ENCODE measurements at regions not wholly inside any gene's neighbourhood (a gene's known extent, or its start where the extent isn't known, plus 50 kb on each side); places are given as distances from the start of the nearest gene placed in this dataset.
A peak's percentile ranks its signal among the peaks of the same experiment; 100 is the strongest.

DNA sequence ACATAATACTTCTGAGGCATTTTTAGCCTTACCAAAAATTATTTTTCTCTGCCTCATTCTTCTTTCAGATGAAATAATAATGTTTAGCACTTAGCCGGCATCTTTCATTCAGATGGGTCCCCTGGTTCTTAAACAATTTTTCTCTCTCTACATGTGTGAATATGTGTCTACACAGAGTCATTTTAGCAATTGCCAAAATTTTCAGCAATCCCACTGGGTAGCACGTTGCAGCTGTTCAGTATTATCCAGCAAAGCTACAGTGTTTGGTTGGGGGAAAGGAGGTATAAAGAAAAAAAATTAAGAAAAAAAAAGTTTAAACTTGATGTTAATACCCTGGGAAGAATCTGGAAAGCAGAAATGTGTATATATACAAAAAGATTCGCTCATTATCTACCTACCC is 160.5 kb upstream of the TRHDE start (continued):
- TF ChIP-seq, protein P1, sequence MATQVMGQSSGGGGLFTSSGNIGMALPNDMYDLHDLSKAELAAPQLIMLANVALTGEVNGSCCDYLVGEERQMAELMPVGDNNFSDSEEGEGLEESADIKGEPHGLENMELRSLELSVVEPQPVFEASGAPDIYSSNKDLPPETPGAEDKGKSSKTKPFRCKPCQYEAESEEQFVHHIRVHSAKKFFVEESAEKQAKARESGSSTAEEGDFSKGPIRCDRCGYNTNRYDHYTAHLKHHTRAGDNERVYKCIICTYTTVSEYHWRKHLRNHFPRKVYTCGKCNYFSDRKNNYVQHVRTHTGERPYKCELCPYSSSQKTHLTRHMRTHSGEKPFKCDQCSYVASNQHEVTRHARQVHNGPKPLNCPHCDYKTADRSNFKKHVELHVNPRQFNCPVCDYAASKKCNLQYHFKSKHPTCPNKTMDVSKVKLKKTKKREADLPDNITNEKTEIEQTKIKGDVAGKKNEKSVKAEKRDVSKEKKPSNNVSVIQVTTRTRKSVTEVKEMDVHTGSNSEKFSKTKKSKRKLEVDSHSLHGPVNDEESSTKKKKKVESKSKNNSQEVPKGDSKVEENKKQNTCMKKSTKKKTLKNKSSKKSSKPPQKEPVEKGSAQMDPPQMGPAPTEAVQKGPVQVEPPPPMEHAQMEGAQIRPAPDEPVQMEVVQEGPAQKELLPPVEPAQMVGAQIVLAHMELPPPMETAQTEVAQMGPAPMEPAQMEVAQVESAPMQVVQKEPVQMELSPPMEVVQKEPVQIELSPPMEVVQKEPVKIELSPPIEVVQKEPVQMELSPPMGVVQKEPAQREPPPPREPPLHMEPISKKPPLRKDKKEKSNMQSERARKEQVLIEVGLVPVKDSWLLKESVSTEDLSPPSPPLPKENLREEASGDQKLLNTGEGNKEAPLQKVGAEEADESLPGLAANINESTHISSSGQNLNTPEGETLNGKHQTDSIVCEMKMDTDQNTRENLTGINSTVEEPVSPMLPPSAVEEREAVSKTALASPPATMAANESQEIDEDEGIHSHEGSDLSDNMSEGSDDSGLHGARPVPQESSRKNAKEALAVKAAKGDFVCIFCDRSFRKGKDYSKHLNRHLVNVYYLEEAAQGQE (IDR thresholded peaks at IDR 0.05; ENCODE audit: unreplicated experiment): no peak
- TF ChIP-seq EZH2phosphoT487 (IDR thresholded peaks at IDR 0.05; ENCODE audit: unreplicated experiment): no peak
- TF ChIP-seq JUNB (IDR thresholded peaks at IDR 0.05; ENCODE audit: unreplicated experiment): no peak
- no peak for TF ChIP-seq NANOG (IDR thresholded peaks at IDR 0.05; ENCODE audit: borderline replicate concordance)
- TF ChIP-seq ZNF114 (CRISPR knock-in tag; IDR thresholded peaks at IDR 0.05): no peak
- no peak for TF ChIP-seq CREB1 (CRISPR knock-in tag; IDR thresholded peaks at IDR 0.05; ENCODE audit: low read depth)
- TF ChIP-seq EZH2 (IDR thresholded peaks at IDR 0.05; ENCODE audit: low read depth, unreplicated experiment): no peak
- no peak for TF ChIP-seq STAT1 (IDR thresholded peaks at IDR 0.05; ENCODE audit: unreplicated experiment)

DNA sequence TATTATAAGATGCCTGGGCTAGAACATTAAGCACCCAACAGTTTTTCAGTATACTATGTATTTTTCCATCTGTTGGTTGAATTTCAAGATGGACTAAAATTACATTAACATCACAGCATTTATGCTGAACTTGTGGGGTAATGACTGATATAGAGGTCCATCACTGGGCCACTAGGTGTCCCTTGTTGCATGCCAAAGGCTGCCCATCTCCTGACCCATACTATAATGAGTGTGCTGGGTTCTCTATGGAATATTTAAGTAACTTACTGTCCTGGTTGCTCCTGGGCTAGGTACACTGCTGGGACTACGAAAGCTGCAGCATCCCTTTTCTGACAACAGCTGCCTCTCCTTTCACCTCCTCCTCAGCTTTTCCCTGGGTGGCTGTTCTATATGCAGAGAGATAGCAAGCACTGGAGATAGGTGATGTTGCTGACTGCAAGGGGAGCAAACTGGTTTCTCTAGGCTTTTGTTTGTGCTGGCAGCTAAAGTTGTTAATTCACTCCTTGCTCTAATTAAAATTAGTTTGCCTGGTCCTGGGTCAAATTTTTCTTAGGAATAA is 138.6 kb upstream of the TRHDE start:
- peak; percentile 32 for DNase-seq (ENCODE audit: low spot score)
- H2AFZ ChIP-seq: peak overlapping the region; percentile 91; the same call in 1 of the 2 replicates
- H3K27ac Mint-ChIP-seq: no peak overlapping the region
- H3K4me3 Mint-ChIP-seq: no peak overlapping the region
- H3K4me1 Mint-ChIP-seq: peaks cover 34% of the 10 kb centered on the region
- H3F3A ChIP-seq (replicated peaks; ENCODE audit: low read depth): no peaks in the 10 kb centered on the region
- H3K27me3 ChIP-seq (ENCODE audit: insufficient read depth): no peaks in the 10 kb centered on the region
- no peaks in the 10 kb centered on the region for H3K36me3 ChIP-seq (ENCODE audit: insufficient read depth)
- no peaks in the 10 kb centered on the region for H3K36me3 Mint-ChIP-seq (ENCODE audit: low read depth)
- no peaks in the 10 kb centered on the region for H4K20me1 ChIP-seq (replicated peaks; ENCODE audit: insufficient read depth)
- H3K4me1 ChIP-seq (ENCODE audit: insufficient read depth): peaks cover 48% of the 10 kb centered on the region
- peaks cover 2% of the 10 kb centered on the region for H3K27me3 Mint-ChIP-seq (ENCODE audit: insufficient read depth, low read depth, poor library complexity)
- peak overlapping the region; percentile 57; the same call in 1 of the 2 replicates for H3K27ac ChIP-seq (ENCODE audit: low read depth)
- TF ChIP-seq NANOG (IDR thresholded peaks at IDR 0.05; ENCODE audit: borderline replicate concordance): no peak
- no peak for TF ChIP-seq CREB1 (CRISPR knock-in tag; IDR thresholded peaks at IDR 0.05; ENCODE audit: low read depth)
- no peak for TF ChIP-seq ZNF331 (CRISPR knock-in tag; IDR thresholded peaks at IDR 0.05; ENCODE audit: low read depth)
- TF ChIP-seq, protein P2, sequence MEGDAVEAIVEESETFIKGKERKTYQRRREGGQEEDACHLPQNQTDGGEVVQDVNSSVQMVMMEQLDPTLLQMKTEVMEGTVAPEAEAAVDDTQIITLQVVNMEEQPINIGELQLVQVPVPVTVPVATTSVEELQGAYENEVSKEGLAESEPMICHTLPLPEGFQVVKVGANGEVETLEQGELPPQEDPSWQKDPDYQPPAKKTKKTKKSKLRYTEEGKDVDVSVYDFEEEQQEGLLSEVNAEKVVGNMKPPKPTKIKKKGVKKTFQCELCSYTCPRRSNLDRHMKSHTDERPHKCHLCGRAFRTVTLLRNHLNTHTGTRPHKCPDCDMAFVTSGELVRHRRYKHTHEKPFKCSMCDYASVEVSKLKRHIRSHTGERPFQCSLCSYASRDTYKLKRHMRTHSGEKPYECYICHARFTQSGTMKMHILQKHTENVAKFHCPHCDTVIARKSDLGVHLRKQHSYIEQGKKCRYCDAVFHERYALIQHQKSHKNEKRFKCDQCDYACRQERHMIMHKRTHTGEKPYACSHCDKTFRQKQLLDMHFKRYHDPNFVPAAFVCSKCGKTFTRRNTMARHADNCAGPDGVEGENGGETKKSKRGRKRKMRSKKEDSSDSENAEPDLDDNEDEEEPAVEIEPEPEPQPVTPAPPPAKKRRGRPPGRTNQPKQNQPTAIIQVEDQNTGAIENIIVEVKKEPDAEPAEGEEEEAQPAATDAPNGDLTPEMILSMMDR (conservative IDR thresholded peaks at IDR 0.05; ENCODE audit: low read depth in 2 of 2): peak; percentile 45 to 68
- no peak for TF ChIP-seq POLR2AphosphoS5 (IDR thresholded peaks at IDR 0.05; ENCODE audit: low read depth)
- no peaks in the 10 kb centered on the region for H3K79me2 ChIP-seq (replicated peaks; ENCODE audit: insufficient read depth)
- peaks cover 4% of the 10 kb centered on the region for H3K9me2 ChIP-seq (ENCODE audit: insufficient read depth)
- H3K4me3 ChIP-seq: no peak overlapping the region
- ATAC-seq: peak; percentile 89
- 0 out of 2 replicates have a peak overlapping the region, but pooled peaks have one; percentile 22 for H3K4me2 ChIP-seq
- H3K9me3 Mint-ChIP-seq: no peaks in the 10 kb centered on the region

Measured in GM23338 (cell line).